ENCODE measurements at regions not wholly inside any gene's neighbourhood (a gene's known extent, or its start where the extent isn't known, plus 50 kb on each side); places are given as distances from the start of the nearest gene placed in this dataset.
"Not testable (repeated sequence)": the region's sequence is repeated elsewhere in the genome, so short reads cannot be mapped to it uniquely, and the experiment has no call there.

DNA sequence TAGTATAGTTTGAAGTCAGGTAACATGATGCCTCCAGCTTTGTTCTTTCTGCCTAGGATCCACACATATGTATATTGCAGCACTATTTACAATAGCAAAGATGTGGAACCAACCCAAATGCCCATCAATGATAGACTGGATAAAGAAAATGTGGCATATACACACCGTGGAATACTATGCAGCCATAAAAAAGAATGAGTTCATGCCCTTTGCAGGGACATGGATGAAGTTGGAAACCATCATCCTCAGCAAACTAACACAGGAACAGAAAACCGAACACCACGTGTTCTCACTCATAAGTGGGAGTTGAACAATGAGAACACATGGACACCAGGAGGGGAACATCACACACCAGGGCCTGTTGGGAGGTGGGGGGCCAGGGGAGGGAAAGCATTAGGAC lies 1111.5 kb downstream of the BRD1 start:
- TF ChIP-seq, protein P1, sequence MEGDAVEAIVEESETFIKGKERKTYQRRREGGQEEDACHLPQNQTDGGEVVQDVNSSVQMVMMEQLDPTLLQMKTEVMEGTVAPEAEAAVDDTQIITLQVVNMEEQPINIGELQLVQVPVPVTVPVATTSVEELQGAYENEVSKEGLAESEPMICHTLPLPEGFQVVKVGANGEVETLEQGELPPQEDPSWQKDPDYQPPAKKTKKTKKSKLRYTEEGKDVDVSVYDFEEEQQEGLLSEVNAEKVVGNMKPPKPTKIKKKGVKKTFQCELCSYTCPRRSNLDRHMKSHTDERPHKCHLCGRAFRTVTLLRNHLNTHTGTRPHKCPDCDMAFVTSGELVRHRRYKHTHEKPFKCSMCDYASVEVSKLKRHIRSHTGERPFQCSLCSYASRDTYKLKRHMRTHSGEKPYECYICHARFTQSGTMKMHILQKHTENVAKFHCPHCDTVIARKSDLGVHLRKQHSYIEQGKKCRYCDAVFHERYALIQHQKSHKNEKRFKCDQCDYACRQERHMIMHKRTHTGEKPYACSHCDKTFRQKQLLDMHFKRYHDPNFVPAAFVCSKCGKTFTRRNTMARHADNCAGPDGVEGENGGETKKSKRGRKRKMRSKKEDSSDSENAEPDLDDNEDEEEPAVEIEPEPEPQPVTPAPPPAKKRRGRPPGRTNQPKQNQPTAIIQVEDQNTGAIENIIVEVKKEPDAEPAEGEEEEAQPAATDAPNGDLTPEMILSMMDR (IDR thresholded peaks at IDR 0.05) = not testable (repeated sequence)
- TF ChIP-seq POLR2A (IDR thresholded peaks at IDR 0.05) = not testable (repeated sequence)

All from heart left ventricle (tissue), 13 donors.